A549 (cell line): ENCODE measurements at regions not wholly inside any gene's neighbourhood (a gene's known extent, or its start where the extent isn't known, plus 50 kb on each side); places are given as distances from the start of the nearest gene placed in this dataset.

Experiments used
- ATAC-seq, 2 experiments: fragments of 200-7000 bp in 1 of 2; fragments of >200 bp in 1 of 2; cut with Nextera tagmentation in 1 of 2; cut with Tn5 transposase in 1 of 2; 3 replicates each; pipeline versions ENCODE4 v1.8.0 to v1.9.1; 2018 to 2020; ENCODE audit warnings: mild to moderate bottlenecking in 1 of 2, moderate library complexity in 1 of 2
- CTCF ChIA-PET: fragments of 300-600 bp; sonication (Branson Sonifier 250); formaldehyde crosslinking; extraction: SDS; loops from one replicate; lab custom pipeline; 2021; ENCODE audit warnings: antibody characterized with exemption, inconsistent platforms; lab: Yijun Ruan, JAX
- POLR2A ChIA-PET: fragments of 350-600 bp; formaldehyde crosslinking; extraction: SDS; loops from one replicate; lab custom pipeline; 2021; ENCODE audit warnings: antibody characterized with exemption, inconsistent platforms; lab: Yijun Ruan, JAX
- DNase-seq, 2 experiments: peaks; one replicate each; pipeline versions ENCODE4 v3.0.0 to v3.0.0-alpha.2; 2011 to 2016; ENCODE audit warnings: low read depth in 1 of 2, low spot score in 1 of 2
- FAIRE-seq: peaks from 2 replicates; lab custom pipeline; 2011; peaks lifted over from hg19 to GRCh38; lab: Jason Lieb, UNC
- H3K27ac ChIP-seq, 2 experiments: fragments of >200 bp; sonication (Bioruptor Twin); formaldehyde crosslinking; 3 replicates each; pipeline ENCODE4 v1.5.1; 2016 to 2017
- H3K4me1 ChIP-seq: fragments of >200 bp; sonication (Bioruptor Twin); formaldehyde crosslinking; 3 replicates; pipeline ENCODE4 v1.6.1; 2016
- H3K4me2 ChIP-seq: fragments of >200 bp; sonication (Bioruptor Twin); formaldehyde crosslinking; 3 replicates; pipeline ENCODE4 v1.6.1; 2016
- H3K4me3 ChIP-seq: fragments of >200 bp; sonication (Bioruptor Twin); formaldehyde crosslinking; 3 replicates; pipeline ENCODE4 v1.5.1; 2016
- H3K9me3 ChIP-seq: fragments of >200 bp; sonication (Bioruptor Twin); formaldehyde crosslinking; 3 replicates; pipeline ENCODE4 v1.6.1; 2016
- ATOH8 ChIP-seq: fragments of 250-450 bp; sonication (Bioruptor Pico); IDR thresholded peaks from 2 replicates; pipeline ENCODE4 v1.5.0; 2020; ENCODE audit warnings: low read depth, mild to moderate bottlenecking, moderate library complexity
- CBX8 ChIP-seq: fragments of 200-600 bp; sonication (generic); IDR thresholded peaks from 2 replicates; pipeline ENCODE4 v1.6.1; 2016
- CEBPB ChIP-seq, 2 experiments: fragments of >200 bp in 1 of 2; sonication (Bioruptor Twin) in 1 of 2; formaldehyde crosslinking in 1 of 2; IDR thresholded peaks; 2 replicates each; pipeline ENCODE4 v1.6.1; 2012 to 2016
- CHD2 ChIP-seq: fragments of 150-350 bp; IDR thresholded peaks from 2 replicates; pipeline ENCODE4 v1.6.1; 2014; ENCODE audit warnings: low read length; ENCODE audit not compliant: partially characterized antibody
- CHD4 ChIP-seq: fragments of 200-600 bp; sonication (generic); IDR thresholded peaks from 2 replicates; pipeline ENCODE4 v1.6.1; 2016; ENCODE audit warnings: antibody characterized with exemption, mild to moderate bottlenecking, borderline replicate concordance
- EP300 ChIP-seq, 2 experiments: fragments of >200 bp; sonication (Bioruptor Twin); formaldehyde crosslinking; IDR thresholded peaks; 2 replicates in 1 of 2; 3 replicates in 1 of 2; pipeline ENCODE4 v1.6.1; 2016 to 2017
- ESRRA ChIP-seq: fragments of 150-350 bp; IDR thresholded peaks from 2 replicates; pipeline ENCODE4 v1.6.1; 2014; ENCODE audit warnings: mild to moderate bottlenecking, low read length, borderline replicate concordance
- FOSB ChIP-seq: fragments of 250-450 bp; sonication (Bioruptor Pico); IDR thresholded peaks from 2 replicates; pipeline ENCODE4 v1.5.0; 2020; ENCODE audit warnings: mild to moderate bottlenecking, moderate library complexity
- HDAC2 ChIP-seq: fragments of 200-600 bp; sonication (generic); IDR thresholded peaks from 2 replicates; pipeline ENCODE4 v1.6.1; 2016
- HEYL ChIP-seq: fragments of 250-450 bp; sonication (Bioruptor Pico); IDR thresholded peaks from 2 replicates; pipeline ENCODE4 v1.8.0; 2021; ENCODE audit warnings: mild to moderate bottlenecking, moderate library complexity
- HOXA7 ChIP-seq: fragments of 250-450 bp; sonication (Bioruptor Pico); IDR thresholded peaks from 2 replicates; pipeline ENCODE4 v1.5.0; 2020; ENCODE audit warnings: mild to moderate bottlenecking, moderate library complexity
- JUNB ChIP-seq: fragments of >200 bp; sonication (Bioruptor Twin); formaldehyde crosslinking; IDR thresholded peaks from 2 replicates; pipeline ENCODE4 v1.6.1; 2016
- KDM1A ChIP-seq: fragments of 200-600 bp; sonication (generic); IDR thresholded peaks from 2 replicates; pipeline ENCODE4 v1.6.1; 2016; ENCODE audit warnings: low read depth, mild to moderate bottlenecking
- KDM5A ChIP-seq: fragments of 200-600 bp; sonication (generic); IDR thresholded peaks from 2 replicates; pipeline ENCODE4 v1.6.1; 2016; ENCODE audit warnings: antibody characterized with exemption, mild to moderate bottlenecking
- MYC ChIP-seq: IDR thresholded peaks from 2 replicates; pipeline ENCODE4 v1.6.1; 2012; ENCODE audit warnings: mild to moderate bottlenecking, inconsistent platforms, low read length, improper control_type of control experiment, borderline replicate concordance
- NPAS2 ChIP-seq: fragments of 250-450 bp; sonication (Bioruptor Pico); IDR thresholded peaks from 2 replicates; pipeline ENCODE4 v1.8.0; 2022; ENCODE audit warnings: mild to moderate bottlenecking, moderate library complexity, borderline replicate concordance
- NR3C1 ChIP-seq: fragments of >200 bp; sonication (Bioruptor Twin); formaldehyde crosslinking; IDR thresholded peaks from 3 replicates; pipeline ENCODE4 v1.6.1; 2017
- PHF8 ChIP-seq: fragments of 200-600 bp; sonication (generic); IDR thresholded peaks from 2 replicates; pipeline ENCODE4 v1.6.1; 2016; ENCODE audit warnings: low read depth, mild to moderate bottlenecking, antibody characterized with exemption, moderate library complexity, borderline replicate concordance
- POLR2A ChIP-seq: IDR thresholded peaks from 2 replicates; pipeline ENCODE4 v1.6.1; 2012; ENCODE audit warnings: mild to moderate bottlenecking, low read length
- RAD21 ChIP-seq, 2 experiments: fragments of >200 bp in 1 of 2; sonication (Bioruptor Twin) in 1 of 2; formaldehyde crosslinking in 1 of 2; IDR thresholded peaks in 1 of 2; conservative IDR thresholded peaks in 1 of 2; 2 replicates in 1 of 2; 3 replicates in 1 of 2; pipeline ENCODE4 v1.6.1; 2012 to 2018; ENCODE audit warnings: inconsistent platforms in 1 of 2
- RARB ChIP-seq: fragments of 250-450 bp; sonication (Bioruptor Pico); IDR thresholded peaks from 2 replicates; pipeline ENCODE4 v1.8.0; 2021; ENCODE audit warnings: mild to moderate bottlenecking, moderate library complexity
- SMC3 ChIP-seq: fragments of >200 bp; sonication (Bioruptor Twin); formaldehyde crosslinking; IDR thresholded peaks from 3 replicates; pipeline ENCODE4 v1.6.1; 2018; ENCODE audit warnings: inconsistent platforms
- TP53 ChIP-seq: fragments of 250-450 bp; sonication (Bioruptor Pico); IDR thresholded peaks from 2 replicates; pipeline ENCODE4 v1.5.0; 2021; ENCODE audit warnings: mild to moderate bottlenecking, moderate library complexity
- ZFP36 ChIP-seq: fragments of 450-650 bp; IDR thresholded peaks from 2 replicates; pipeline ENCODE4 v1.6.1; 2014; ENCODE audit warnings: borderline replicate concordance; ENCODE audit not compliant: partially characterized antibody
- ZSCAN20 ChIP-seq: fragments of 250-450 bp; sonication (Bioruptor Pico); IDR thresholded peaks from 2 replicates; pipeline ENCODE4 v1.8.0; 2022; ENCODE audit warnings: mild to moderate bottlenecking, moderate library complexity
- WGBS: methylation state at CpG from one replicate; pipeline ENCODE4 v1.1.6; 2017; ENCODE audit errors: missing lambda C conversion rate; 5-methylcytosine and 5-hydroxymethylcytosine counted together
- TF ChIP-seq, protein P1 (sequence below): IDR thresholded peaks from 2 replicates; pipeline ENCODE4 v1.6.1; 2012; ENCODE audit warnings: low read depth, borderline replicate concordance
- TF ChIP-seq, protein P2 (sequence below): fragments of 150-350 bp; IDR thresholded peaks from 2 replicates; pipeline ENCODE4 v1.6.1; 2014; ENCODE audit warnings: low read depth, mild to moderate bottlenecking, low read length

GRCh38 chr14:87785897-87786296 is 207.1 kb downstream of the GALC start:
- no peak overlapping the region for H3K4me3 ChIP-seq
- no peak overlapping the region for H3K4me2 ChIP-seq
- no peak for FAIRE-seq
- WGBS: 4% methylated on average over 3 of the region's 3 CpGs
- no peak overlapping the region for H3K27ac ChIP-seq
- no peaks in the 10 kb centered on the region; the same call in 2 of the 3 replicates for H3K9me3 ChIP-seq
- POLR2A ChIA-PET: no interaction called here
- no peak for ATAC-seq
- CTCF ChIA-PET: no interaction called here
- TF ChIP-seq POLR2A (no peak), ATOH8 (CRISPR knock-in tag) (no peak), HDAC2 (no peak), PHF8 (no peak), HOXA7 (CRISPR knock-in tag) (no peak), SMC3 (no peak), HEYL (CRISPR knock-in tag) (no peak), RAD21 (conservative IDR thresholded peaks at IDR 0.05 in 1 of 2, IDR thresholded peaks at IDR 0.05 in 1 of 2) (no peak), ZSCAN20 (CRISPR knock-in tag) (no peak), ESRRA (no peak), NR3C1 (no peak), CHD4 (no peak), NPAS2 (CRISPR knock-in tag) (no peak), KDM1A (no peak), KDM5A (no peak), CHD2 (no peak), MYC (no peak), EP300 (IDR thresholded peaks at IDR 0.05) (no peak), JUNB (no peak)
- TF ChIP-seq, protein P1, sequence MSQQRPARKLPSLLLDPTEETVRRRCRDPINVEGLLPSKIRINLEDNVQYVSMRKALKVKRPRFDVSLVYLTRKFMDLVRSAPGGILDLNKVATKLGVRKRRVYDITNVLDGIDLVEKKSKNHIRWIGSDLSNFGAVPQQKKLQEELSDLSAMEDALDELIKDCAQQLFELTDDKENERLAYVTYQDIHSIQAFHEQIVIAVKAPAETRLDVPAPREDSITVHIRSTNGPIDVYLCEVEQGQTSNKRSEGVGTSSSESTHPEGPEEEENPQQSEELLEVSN: no peak
- H3K4me1 ChIP-seq: no peaks in the 10 kb centered on the region
- no peak for DNase-seq

DNA sequence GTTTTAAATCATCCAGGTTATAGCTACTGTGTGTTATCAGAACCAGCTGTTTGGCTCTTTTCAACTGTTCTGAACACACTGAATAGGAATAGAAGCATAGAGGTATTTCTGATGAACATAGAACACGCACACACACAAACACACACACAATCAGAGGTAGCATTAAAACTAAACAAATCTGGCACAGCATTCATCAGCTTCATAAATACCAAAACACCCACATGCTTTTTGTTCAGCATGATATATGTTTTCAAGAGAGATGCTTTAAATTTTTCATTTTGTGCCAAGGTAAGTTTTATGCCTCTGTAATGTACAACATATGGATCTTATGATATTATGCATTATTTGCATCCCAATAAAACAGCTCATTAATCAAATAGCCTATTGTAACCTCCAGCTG is 208.6 kb downstream of the GALC start:
- FAIRE-seq: no peak
- WGBS: 0% methylated on average over 1 of the region's 1 CpG
- ATAC-seq: no peak

More for the DNA sequence above, 208.6 kb downstream of the GALC start:
- CTCF ChIA-PET: no interaction called here
- Histone ChIP-seq H3K9me3 (no peaks in the 10 kb centered on the region; the same call in 2 of the 3 replicates), H3K27ac (no peak overlapping the region), H3K4me2 (no peak overlapping the region), H3K4me3 (no peak overlapping the region), H3K4me1 (no peaks in the 10 kb centered on the region)
- DNase-seq: no peak
- no peak for TF ChIP-seq FOSB (CRISPR knock-in tag)
- no peak for TF ChIP-seq ZFP36
- no peak for TF ChIP-seq POLR2A
- TF ChIP-seq, protein P1: no peak
- TF ChIP-seq MYC: no peak
- no peak for TF ChIP-seq CEBPB (IDR thresholded peaks at IDR 0.05)
- TF ChIP-seq, protein P2, sequence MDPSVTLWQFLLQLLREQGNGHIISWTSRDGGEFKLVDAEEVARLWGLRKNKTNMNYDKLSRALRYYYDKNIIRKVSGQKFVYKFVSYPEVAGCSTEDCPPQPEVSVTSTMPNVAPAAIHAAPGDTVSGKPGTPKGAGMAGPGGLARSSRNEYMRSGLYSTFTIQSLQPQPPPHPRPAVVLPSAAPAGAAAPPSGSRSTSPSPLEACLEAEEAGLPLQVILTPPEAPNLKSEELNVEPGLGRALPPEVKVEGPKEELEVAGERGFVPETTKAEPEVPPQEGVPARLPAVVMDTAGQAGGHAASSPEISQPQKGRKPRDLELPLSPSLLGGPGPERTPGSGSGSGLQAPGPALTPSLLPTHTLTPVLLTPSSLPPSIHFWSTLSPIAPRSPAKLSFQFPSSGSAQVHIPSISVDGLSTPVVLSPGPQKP: no peak
- TF ChIP-seq RARB (CRISPR knock-in tag): no peak
- TF ChIP-seq CBX8: no peak
- TF ChIP-seq JUNB: no peak
- TF ChIP-seq TP53 (CRISPR knock-in tag): no peak
- POLR2A ChIA-PET: no interaction called here
